Fibroblast of peridontal ligament (primary cell): ENCODE measurements at regions not wholly inside any gene's neighbourhood (a gene's known extent, or its start where the extent isn't known, plus 50 kb on each side); places are given as distances from the start of the nearest gene placed in this dataset.

Source experiments
- DNase-seq: peaks from one replicate; pipeline ENCODE4 v3.0.0-alpha.2; 2010; ENCODE audit errors: extremely low read depth

GRCh38 chr4:185924458-185925044 lies 112.6 kb upstream of the SORBS2 start:
- DNase-seq: no peak

- no peak for DNase-seq
Observed at GRCh38 chr4:185925910-185926360, 113.9 kb upstream of the SORBS2 start.

- no peak for DNase-seq
Observed at GRCh38 chr4:185931375-185931774, 119.4 kb upstream of the SORBS2 start.

GRCh38 chr4:185931986-185932385 lies 120.0 kb upstream of the SORBS2 start:
- no peak for DNase-seq

- peak; percentile 72 for DNase-seq
Observed at GRCh38 chr4:185932491-185932890, 120.5 kb upstream of the SORBS2 start.

GRCh38 chr4:185933078-185933581 lies 121.1 kb upstream of the SORBS2 start:
- DNase-seq: peak; percentile 82

- DNase-seq: no peak
Observed at GRCh38 chr4:185936650-185937376, 124.8 kb upstream of the SORBS2 start.

- DNase-seq: no peak
Observed at GRCh38 chr4:185938654-185939053, 126.7 kb upstream of the SORBS2 start.

- no peak for DNase-seq
Observed at GRCh38 chr4:185941461-185941860, 127.5 kb upstream of the TLR3 start.

- DNase-seq: no peak
Observed at GRCh38 chr4:185945252-185945651, 123.7 kb upstream of the TLR3 start.

- no peak for DNase-seq
Observed at GRCh38 chr4:185945906-185946305, 123.0 kb upstream of the TLR3 start.

GRCh38 chr4:185950891-185951290 lies 118.1 kb upstream of the TLR3 start:
- peak; percentile 34 for DNase-seq

- no peak for DNase-seq
Observed at GRCh38 chr4:185955151-185955770, 113.7 kb upstream of the TLR3 start.

- no peak for DNase-seq
Observed at GRCh38 chr4:185955826-185956543, 113.0 kb upstream of the TLR3 start.

GRCh38 chr4:185956544-185956940 lies 112.4 kb upstream of the TLR3 start:
- no peak for DNase-seq

GRCh38 chr4:185958094-185958747 lies 110.7 kb upstream of the TLR3 start:
- no peak for DNase-seq

- DNase-seq: peak; percentile 16
Observed at GRCh38 chr4:185965426-185966384, 103.3 kb upstream of the TLR3 start.

GRCh38 chr4:185966549-185966948 lies 102.4 kb upstream of the TLR3 start:
- DNase-seq: no peak

GRCh38 chr4:185966997-185967775 lies 101.8 kb upstream of the TLR3 start:
- DNase-seq: peak; percentile 53

- no peak for DNase-seq
Observed at GRCh38 chr4:185969657-185970056, 99.3 kb upstream of the TLR3 start.
